ENCODE measurements at regions not wholly inside any gene's neighbourhood (a gene's known extent, or its start where the extent isn't known, plus 50 kb on each side); places are given as distances from the start of the nearest gene placed in this dataset.

DNA sequence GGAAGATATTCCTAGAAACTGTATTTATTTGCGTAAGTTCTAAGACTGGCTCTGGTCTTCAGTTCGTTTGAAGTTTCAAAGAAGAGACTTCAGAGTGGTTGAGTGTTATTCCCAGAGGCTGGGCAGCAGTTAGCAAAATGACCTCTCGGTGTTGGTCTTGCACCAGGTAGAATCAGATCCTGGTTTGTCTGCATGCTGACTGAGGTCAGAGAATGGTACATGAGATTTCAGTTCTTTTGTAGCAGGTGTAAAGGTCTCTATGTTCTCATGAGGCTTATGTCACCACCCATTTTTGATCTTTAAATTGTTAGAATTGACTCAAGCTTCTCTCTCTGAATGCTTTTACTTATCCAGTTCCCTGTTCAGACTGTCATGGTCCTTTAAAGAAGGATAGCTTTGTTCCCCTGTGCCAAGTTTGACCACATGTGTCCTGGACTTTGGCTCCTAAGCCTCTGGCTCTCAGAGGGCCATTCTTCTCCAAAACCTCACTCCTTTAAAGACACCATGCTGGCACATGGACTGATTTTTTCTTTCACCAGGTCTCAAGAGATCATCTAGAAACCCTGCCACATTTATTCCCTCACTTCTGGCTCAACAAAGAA, 355.8 kb upstream of the BOD1L1 start:
- Mint-ChIP-seq H3K27ac (no peak overlapping the region), H3K4me1 (peaks cover 6% of the 10 kb centered on the region), H3K36me3 (no peaks in the 10 kb centered on the region), H3K9me3 (no peaks in the 10 kb centered on the region), H3K27me3 (ENCODE audit: insufficient read depth, low read depth) (peaks cover 3% of the 10 kb centered on the region), H3K4me3 (no peak overlapping the region)
- H3K4me1 ChIP-seq = no peaks in the 10 kb centered on the region
- DNase-seq (ENCODE audit: low spot score) = no peak
- H3K79me2 ChIP-seq (ENCODE audit: low read depth) = no peaks in the 10 kb centered on the region
- no peaks in the 10 kb centered on the region for H4K20me1 ChIP-seq (ENCODE audit: low read depth)
- no peaks in the 10 kb centered on the region for H3K27me3 ChIP-seq
- no peaks in the 10 kb centered on the region for H3K36me3 ChIP-seq
- TF ChIP-seq EZH2phosphoT487 (IDR thresholded peaks at IDR 0.05) (no peak), EZH2 (IDR thresholded peaks at IDR 0.05) (no peak)
- TF ChIP-seq, protein P1, sequence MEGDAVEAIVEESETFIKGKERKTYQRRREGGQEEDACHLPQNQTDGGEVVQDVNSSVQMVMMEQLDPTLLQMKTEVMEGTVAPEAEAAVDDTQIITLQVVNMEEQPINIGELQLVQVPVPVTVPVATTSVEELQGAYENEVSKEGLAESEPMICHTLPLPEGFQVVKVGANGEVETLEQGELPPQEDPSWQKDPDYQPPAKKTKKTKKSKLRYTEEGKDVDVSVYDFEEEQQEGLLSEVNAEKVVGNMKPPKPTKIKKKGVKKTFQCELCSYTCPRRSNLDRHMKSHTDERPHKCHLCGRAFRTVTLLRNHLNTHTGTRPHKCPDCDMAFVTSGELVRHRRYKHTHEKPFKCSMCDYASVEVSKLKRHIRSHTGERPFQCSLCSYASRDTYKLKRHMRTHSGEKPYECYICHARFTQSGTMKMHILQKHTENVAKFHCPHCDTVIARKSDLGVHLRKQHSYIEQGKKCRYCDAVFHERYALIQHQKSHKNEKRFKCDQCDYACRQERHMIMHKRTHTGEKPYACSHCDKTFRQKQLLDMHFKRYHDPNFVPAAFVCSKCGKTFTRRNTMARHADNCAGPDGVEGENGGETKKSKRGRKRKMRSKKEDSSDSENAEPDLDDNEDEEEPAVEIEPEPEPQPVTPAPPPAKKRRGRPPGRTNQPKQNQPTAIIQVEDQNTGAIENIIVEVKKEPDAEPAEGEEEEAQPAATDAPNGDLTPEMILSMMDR (IDR thresholded peaks at IDR 0.05) = no peak
- H3K27ac ChIP-seq = no peak overlapping the region
- no peak overlapping the region for H3K9ac ChIP-seq
- no peak overlapping the region for H3K4me2 ChIP-seq
- H2AFZ ChIP-seq (replicated peaks) = no peak overlapping the region
- no peaks in the 10 kb centered on the region for H3F3A ChIP-seq (ENCODE audit: low read depth)
- H3K4me3 ChIP-seq = no peak overlapping the region
- no peaks in the 10 kb centered on the region for H3K9me3 ChIP-seq (ENCODE audit: low read depth)

DNA sequence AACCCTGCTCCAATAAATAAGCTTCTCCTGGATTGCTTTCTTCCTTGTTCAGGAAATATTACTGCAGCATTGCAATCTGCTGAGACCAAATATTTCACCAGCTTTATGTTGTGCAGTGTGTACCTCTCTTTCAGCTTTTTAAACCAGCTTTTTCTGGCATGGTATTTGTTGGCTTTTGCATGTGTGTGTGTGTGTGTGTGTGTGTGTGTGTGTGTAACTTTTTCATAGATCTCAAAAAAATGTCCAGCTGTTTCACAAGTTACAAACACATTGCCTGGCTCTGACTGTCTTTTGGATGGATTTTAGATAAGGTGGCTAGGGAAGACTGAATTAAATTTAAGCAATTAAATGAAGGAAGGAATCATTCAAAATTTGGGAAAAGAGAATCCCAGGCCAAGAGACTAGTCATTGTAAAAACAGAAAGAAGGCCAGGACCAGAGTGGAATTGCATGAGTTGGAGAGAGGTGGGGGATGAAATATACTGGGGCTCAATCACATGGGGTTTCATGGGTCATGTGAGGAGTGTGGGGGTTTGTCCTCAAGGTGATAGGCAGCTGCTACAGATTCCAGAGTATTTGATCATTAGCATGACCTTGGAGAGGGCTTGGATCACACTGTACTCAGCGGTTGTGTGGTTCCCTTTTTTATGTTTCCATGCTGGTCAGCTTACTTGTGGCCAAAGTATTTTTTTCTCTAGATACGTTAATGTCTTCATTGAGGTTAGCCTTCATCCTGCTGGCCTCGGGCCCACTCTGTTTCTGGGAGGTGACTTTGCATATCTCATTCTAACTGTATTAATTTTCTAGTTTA, 357.7 kb upstream of the BOD1L1 start:
- DNase-seq (ENCODE audit: low spot score) = no peak
- H3K4me1 ChIP-seq = no peaks in the 10 kb centered on the region
- H3K27ac Mint-ChIP-seq = no peak overlapping the region
- TF ChIP-seq, protein P1 (IDR thresholded peaks at IDR 0.05) = no peak
- TF ChIP-seq EZH2phosphoT487 (IDR thresholded peaks at IDR 0.05) = no peak
- TF ChIP-seq EZH2 (IDR thresholded peaks at IDR 0.05) = no peak
- no peak overlapping the region for H3K4me3 Mint-ChIP-seq
- H2AFZ ChIP-seq (replicated peaks) = no peak overlapping the region
- H3K4me1 Mint-ChIP-seq = peaks cover 9% of the 10 kb centered on the region
- no peaks in the 10 kb centered on the region for H4K20me1 ChIP-seq (ENCODE audit: low read depth)
- H3K27ac ChIP-seq = no peak overlapping the region
- no peak overlapping the region for H3K4me3 ChIP-seq
- no peaks in the 10 kb centered on the region for H3K27me3 ChIP-seq
- no peaks in the 10 kb centered on the region for H3K9me3 Mint-ChIP-seq
- H3F3A ChIP-seq (ENCODE audit: low read depth) = no peaks in the 10 kb centered on the region
- no peaks in the 10 kb centered on the region for H3K9me3 ChIP-seq (ENCODE audit: low read depth)
- no peaks in the 10 kb centered on the region for H3K36me3 Mint-ChIP-seq
- H3K79me2 ChIP-seq (ENCODE audit: low read depth) = no peaks in the 10 kb centered on the region
- H3K4me2 ChIP-seq = no peak overlapping the region
- peaks cover 3% of the 10 kb centered on the region for H3K27me3 Mint-ChIP-seq (ENCODE audit: insufficient read depth, low read depth)
- H3K36me3 ChIP-seq = no peaks in the 10 kb centered on the region
- no peak overlapping the region for H3K9ac ChIP-seq

DNA sequence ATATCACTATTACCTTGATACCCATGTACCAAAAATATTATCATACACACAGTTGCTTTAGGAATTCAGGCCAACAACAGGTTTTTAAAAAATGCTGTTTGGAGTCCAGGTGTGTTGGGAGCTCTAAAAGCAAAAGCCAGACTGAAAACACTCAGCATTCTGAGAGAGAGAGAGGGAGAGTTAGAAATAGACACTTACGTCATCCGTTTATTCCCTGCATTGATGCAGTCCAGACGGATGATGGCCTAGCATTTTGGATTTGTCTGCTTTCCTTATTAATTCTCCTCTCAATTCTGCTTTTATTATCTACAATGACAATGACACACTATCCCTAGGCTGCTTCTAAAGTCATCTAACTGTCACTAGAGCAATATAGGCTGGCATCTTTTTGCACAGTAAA, 358.3 kb upstream of the BOD1L1 start:
- Histone ChIP-seq H3F3A (ENCODE audit: low read depth) (no peaks in the 10 kb centered on the region), H4K20me1 (ENCODE audit: low read depth) (no peaks in the 10 kb centered on the region), H3K27me3 (no peaks in the 10 kb centered on the region), H3K9me3 (ENCODE audit: low read depth) (no peaks in the 10 kb centered on the region), H2AFZ (replicated peaks) (no peak overlapping the region), H3K4me3 (no peak overlapping the region), H3K27ac (no peak overlapping the region), H3K9ac (no peak overlapping the region), H3K4me2 (no peak overlapping the region), H3K36me3 (no peaks in the 10 kb centered on the region), H3K4me1 (no peaks in the 10 kb centered on the region), H3K79me2 (ENCODE audit: low read depth) (no peaks in the 10 kb centered on the region)
- no peak for DNase-seq (ENCODE audit: low spot score)
- Mint-ChIP-seq H3K4me1 (peaks cover 12% of the 10 kb centered on the region), H3K9me3 (no peaks in the 10 kb centered on the region), H3K27ac (no peak overlapping the region), H3K27me3 (ENCODE audit: insufficient read depth, low read depth) (peaks cover 3% of the 10 kb centered on the region), H3K4me3 (no peak overlapping the region), H3K36me3 (no peaks in the 10 kb centered on the region)
- TF ChIP-seq EZH2 (IDR thresholded peaks at IDR 0.05) = no peak
- TF ChIP-seq, protein P1 (IDR thresholded peaks at IDR 0.05) = no peak
- no peak for TF ChIP-seq EZH2phosphoT487 (IDR thresholded peaks at IDR 0.05)
